ENCODE measurements at regions not wholly inside any gene's neighbourhood (a gene's known extent, or its start where the extent isn't known, plus 50 kb on each side); places are given as distances from the start of the nearest gene placed in this dataset.
"Not testable (repeated sequence)": the region's sequence is repeated elsewhere in the genome, so short reads cannot be mapped to it uniquely, and the experiment has no call there.

DNA sequence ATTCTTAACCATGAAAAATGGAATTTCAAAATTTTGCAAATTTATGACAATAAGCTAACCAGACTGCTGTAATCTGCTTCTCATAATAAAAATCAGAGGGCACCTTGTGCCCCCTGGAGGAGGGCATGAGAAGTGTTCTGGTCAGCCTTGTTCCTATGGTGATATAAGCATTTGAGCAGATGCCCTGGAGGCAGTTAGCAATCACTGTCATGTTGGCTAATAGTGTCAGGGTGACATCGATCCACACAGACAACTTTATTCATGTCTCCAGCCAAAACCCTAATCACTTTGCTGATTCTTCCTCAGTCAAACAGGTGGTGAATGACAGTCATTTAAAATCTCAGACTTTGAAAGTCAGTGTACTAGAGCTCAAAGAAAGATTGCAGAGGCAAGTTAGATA, 943.0 kb downstream of the GALC start:
- no peak for DNase-seq (ENCODE audit: low read depth)

- DNase-seq (ENCODE audit: low read depth), result no peak
Observed at GRCh38 chr14:87046960-87047359, 946.0 kb downstream of the GALC start.

GRCh38 chr14:87045956-87046355, 947.0 kb downstream of the GALC start:
- no peak for DNase-seq (ENCODE audit: low read depth)

DNA sequence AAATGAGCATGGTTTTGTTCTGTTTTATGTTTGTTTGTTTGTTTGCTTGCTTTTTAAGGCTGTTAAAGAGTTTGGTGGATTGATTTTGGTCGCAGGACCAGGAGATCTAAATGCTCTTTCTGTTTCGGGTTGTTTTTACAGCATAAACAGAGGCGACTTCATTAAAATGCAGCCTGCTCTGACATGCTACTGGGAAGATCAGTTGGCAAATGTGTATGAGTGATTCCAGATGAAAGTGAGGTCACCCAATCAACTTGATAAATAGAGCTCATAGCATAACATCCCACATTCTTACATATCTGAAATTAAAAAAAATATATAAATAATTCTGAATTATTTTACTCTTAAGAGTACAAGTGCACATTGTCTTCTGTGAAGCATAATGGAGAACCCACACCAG, 947.7 kb downstream of the GALC start:
- no peak for DNase-seq (ENCODE audit: low read depth)

DNA sequence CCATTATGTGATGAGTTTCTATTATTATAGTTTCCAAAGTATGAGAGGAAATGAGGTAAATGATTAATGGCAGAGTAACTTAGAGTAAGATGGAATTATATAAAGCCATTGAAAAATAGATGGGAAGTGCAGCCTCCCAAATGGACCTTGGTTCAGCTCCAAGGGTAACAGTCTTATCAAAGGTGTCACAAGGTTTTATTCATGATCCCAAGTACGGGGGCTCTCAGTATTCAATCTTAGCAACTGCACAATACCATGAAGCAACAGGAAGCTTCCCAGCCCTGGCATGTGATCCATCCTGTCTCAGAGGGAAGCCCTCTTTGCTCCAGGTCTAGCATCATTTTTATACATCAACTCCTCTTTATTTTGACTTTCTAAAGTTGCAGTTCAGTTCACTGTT, 948.2 kb downstream of the GALC start:
- no peak for DNase-seq (ENCODE audit: low read depth)

- DNase-seq (ENCODE audit: low read depth), result no peak
Observed at GRCh38 chr14:87043667-87044200, 949.2 kb downstream of the GALC start.

DNA sequence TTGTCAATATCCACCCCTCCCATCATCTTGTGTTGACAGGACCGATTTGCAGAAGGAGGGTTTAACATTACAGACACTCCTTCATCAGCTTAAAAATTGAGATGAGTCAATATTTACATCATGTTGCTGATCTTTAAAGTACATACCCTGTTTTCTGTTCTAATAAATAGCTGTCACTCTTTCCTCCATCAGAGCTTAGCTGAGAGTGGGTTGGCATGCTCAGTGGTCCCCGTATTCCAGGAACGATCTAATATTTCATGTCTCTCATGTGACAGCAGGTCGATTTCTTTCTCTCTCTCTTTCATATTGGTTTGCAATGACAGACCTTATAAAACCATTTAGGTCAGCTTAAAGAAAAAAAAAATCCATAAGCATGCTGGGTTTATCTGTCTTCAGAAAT, 950.6 kb downstream of the GALC start:
- no peak for DNase-seq (ENCODE audit: low read depth)

DNA sequence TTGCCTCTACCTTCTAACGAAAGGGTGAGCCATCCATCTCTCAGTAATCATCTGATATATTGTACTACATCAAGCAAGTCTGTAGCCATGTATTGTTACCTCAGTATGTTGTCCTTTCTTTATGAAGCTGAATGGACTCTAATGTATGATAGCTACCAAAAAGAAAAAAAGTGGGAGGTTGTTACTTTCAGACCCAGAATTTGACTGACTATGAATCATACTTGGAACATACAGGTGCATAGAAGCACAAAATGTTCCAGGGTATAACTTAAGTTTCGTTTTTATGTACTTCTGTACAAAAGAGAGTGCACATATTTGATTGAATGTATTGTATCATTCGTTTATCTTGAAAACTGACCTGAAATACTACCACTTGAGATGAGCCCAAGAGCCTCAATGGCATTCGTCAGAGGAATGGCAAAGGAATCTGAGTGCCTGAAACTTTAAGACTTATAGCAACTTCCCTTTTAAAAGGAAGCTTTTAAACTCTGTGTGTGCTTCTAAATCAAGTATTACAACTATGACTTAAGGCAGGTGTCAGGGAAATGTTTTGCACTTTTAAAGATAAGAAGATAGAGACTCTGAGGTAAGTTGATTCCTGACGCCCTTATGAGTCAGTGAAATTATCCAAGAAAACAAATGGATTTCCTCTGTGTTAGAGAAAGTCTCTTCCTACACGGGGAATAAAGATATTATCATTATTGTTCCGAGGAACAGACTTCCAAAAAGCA, 951.5 kb downstream of the GALC start:
- DNase-seq (ENCODE audit: low read depth), result no peak

GRCh38 chr14:87034680-87035079, 958.3 kb downstream of the GALC start:
- no peak for DNase-seq (ENCODE audit: low read depth)

GRCh38 chr14:87030197-87030596, 962.8 kb downstream of the GALC start:
- DNase-seq (ENCODE audit: low read depth), result no peak

DNA sequence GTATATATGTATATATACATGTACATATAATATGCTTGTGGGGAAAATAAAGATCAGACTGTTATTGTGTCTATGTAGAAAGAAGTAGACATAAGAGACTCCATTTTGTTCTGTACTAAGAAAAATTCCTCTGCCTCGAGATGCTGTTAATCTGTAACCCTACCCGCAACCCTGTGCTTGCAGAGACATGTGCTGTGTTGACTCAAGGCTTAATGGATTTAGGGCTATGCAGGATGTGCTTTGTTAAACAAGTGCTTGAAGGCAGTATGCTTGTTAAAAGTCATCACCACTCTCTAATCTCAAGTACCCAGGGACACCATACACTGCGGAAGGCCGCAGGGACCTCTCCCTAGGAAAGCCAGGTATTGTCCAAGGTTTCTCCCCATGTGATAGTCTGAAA, 972.9 kb downstream of the GALC start:
- not testable (repeated sequence) for DNase-seq (ENCODE audit: low read depth)

GRCh38 chr14:87018294-87018693, 974.7 kb downstream of the GALC start:
- DNase-seq (ENCODE audit: low read depth), result no peak

- DNase-seq (ENCODE audit: low read depth), result no peak
Observed at GRCh38 chr14:87017335-87017734, 975.6 kb downstream of the GALC start.

DNA sequence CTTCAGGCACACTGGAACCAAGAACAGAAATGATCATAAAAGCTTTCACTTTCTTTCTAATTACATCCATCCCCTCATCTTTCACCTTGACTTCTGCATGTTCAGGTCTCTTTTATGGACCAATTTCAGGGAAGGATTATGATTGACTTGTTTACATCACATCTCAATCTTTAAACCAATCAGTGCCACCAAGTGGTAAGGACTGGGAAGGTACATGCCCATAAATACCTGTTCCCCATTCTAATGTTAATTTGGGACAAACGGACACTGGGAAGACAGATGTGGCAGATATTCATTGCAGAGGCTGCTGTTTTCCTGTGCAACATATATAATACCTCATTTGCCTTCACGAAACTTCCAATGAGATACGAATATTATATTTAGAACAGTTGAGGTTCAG, 978.1 kb downstream of the GALC start:
- no peak for DNase-seq (ENCODE audit: low read depth)

DNA sequence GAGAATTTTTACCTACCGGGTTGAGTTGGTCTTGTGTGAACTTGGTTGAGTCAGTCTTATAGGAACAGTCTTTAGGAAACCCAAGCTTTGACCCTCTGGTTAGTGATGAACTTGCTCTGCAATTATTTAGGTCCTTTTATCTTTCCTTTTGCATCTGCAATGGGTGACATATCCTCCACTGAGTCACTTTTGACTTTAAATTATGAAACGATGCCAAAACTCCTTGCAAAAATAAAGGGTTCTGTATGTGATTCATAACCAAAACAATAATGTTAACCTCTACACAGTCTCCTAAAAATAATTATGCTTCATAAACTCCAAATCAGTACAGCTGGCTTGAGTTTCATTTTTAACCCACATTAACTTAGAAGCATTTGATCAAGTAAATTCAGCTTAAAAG, 979.4 kb downstream of the GALC start:
- DNase-seq (ENCODE audit: low read depth), result no peak

GRCh38 chr14:87008965-87009364, 984.0 kb downstream of the GALC start:
- DNase-seq (ENCODE audit: low read depth), result no peak

- DNase-seq (ENCODE audit: low read depth), result no peak
Observed at GRCh38 chr14:87005280-87005679, 987.7 kb downstream of the GALC start.

DNA sequence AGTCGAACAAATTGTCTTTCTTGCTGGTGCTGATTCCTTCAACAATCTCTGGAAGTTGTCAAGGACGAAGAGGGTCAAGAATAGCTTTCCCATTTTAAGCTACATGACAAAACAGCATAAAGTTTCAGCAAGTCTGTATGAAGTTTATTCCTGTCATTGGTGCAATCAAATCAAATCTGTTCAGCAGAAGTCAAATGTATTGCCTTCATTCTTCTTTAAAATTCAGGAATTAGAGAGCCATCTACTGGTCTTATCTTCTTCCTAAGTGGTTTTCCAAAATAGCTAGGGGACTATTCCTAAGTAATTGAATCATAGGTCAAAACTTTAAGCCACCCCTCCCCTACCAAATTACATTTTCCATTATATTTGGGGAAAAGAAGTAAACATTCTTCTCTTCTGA, 990.2 kb downstream of the GALC start:
- DNase-seq (ENCODE audit: low read depth), result no peak

- no peak for DNase-seq (ENCODE audit: low read depth)
Observed at GRCh38 chr14:87001333-87001732, 991.6 kb downstream of the GALC start.

DNA sequence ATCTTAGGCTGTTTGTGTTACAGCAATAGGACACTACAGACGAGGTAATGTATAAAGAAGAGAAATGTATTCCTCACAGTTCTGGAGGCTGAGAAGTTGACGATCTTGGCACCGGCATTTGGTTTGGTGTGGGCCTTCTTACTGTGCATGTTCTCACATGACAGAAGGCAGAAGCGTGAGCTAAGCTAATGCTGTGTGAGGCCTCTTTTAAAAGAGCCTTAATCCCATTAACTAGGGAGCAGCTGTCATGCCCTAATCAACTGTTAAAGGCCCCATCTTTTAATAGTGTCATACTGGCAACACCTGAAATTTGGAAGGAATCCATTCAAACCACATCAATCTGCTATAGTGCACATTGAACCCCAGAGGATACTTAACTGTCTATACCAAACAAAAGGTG, 992.9 kb downstream of the GALC start:
- DNase-seq (ENCODE audit: low read depth), result no peak

DNA sequence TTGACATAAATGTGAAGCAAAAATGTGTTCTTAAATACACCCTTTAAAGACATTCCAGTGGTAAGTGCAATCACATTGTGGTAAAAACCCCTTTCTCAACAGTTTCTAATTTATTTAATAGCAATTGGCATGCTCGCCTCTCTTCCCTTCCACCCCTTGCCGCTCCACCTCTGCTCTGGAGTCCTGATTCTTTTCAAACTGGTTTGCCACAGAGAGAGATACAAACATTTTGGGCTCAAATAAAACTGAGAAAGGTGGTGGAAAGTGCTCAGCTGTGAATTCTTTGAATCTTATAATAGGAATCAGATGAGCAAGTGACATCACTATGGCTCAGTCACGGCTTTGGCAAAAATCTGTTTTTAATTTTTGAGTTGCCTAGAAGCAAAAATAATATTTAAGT, 993.9 kb downstream of the GALC start:
- no peak for DNase-seq (ENCODE audit: low read depth)

DNA sequence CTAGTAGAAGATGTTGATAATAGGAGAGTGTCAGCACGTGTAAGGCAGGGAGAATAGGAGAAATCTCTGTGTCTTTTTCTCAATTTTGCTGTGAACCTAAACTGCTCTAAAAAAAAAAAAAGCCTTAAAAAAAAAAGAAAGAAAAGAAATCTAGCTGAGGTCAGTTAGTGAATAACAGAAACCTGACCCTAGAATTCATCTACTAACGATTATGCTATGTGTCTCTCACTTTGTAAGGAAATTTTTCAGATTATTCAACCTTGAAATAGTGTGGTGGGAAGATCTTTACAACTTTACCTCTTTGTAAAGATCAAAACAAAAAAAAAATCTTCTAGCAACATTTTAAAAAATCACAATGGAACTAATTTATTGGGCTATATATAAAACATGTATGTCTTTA, 995.7 kb downstream of the GALC start:
- DNase-seq (ENCODE audit: low read depth), result no peak

- no peak for DNase-seq (ENCODE audit: low read depth)
Observed at GRCh38 chr14:86990396-86990795, 1002.6 kb downstream of the GALC start.

DNA sequence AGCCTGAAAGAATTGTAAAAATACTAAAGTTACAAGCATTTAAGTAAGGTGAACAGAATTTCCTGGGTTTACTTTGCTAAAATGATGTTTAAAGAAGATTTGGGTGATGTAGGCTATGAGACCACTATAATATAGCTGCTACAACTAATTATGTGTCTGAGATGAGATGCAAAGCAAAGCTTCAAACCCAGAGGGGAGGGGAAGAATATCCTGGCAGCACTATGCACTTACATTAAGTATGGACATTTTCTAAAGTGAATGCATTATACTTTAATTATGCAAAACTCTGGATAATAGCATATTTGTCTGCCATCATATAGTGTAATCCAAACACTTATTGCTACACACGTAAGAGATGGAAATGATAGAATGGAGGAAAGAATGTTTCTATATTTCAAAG, 1003.7 kb downstream of the GALC start:
- DNase-seq (ENCODE audit: low read depth), result no peak
